HG03469 (cell line): ENCODE measurements at regions not wholly inside any gene's neighbourhood (a gene's known extent, or its start where the extent isn't known, plus 50 kb on each side); places are given as distances from the start of the nearest gene placed in this dataset.

Experiments
- ATAC-seq: cut with Tn5 transposase; IDR thresholded peaks from one replicate; pipeline ENCODE4 v1.9.1; 2021; ENCODE audit warnings: mild to moderate bottlenecking, moderate library complexity, moderate number of reproducible peaks; ENCODE audit not compliant: unreplicated experiment

GRCh38 chr3:118267588-118267987 lies 767.1 kb downstream of the IGSF11 start:
- ATAC-seq: no peak

DNA sequence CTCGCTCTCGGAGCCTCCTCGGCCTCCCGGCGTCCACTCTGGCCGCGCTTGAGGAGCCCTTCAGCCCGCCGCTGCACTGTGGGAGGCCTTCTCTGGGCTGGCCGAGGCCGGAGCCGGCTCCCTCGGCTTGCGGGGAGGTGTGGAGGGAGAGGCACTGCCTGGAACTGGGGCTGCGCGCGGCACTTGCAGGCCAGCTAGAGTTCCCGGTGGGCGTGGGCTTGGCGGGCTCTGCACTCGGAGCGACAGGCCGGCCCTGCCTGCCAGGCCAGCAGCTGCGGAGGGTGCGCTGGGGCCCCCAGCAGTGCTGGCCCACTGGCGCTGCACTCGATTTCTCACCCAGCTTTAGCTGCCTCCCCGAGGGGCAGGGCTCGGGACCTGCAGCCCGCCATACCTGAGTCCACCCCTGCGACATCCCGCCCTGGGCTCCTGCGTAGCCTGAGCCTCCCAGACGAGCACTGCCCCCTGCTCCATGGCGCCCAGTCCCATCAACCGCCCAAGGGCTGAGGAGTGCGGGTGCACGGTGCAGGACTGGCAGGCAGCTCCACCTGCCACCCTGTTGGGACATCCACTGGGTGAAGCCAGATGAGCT lies 765.0 kb downstream of the IGSF11 start:
- ATAC-seq: no peak

GRCh38 chr3:118272991-118273390 lies 761.7 kb downstream of the IGSF11 start:
- ATAC-seq: no peak

DNA sequence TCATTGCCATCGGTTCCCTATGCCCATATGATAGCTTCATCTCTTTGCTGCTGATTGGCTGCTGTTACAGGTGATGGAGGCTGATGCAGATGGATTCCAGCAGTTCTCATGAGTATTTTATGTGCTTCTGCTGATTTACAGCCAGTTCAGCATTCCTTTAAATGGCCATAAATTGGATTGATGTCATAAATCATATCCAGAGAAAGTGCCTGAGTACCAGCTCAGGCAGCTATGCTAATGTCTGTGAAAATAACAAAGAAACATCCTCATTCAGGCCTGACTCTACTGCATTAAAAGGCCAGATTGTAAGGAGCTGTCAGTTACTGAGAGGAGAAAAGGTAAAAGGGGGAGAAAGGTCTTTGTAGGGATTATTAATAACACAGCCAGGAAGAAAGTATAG lies 756.8 kb downstream of the IGSF11 start:
- no peak for ATAC-seq

- no peak for ATAC-seq
Measured at GRCh38 chr3:118292841-118293240, 741.8 kb downstream of the IGSF11 start.

DNA sequence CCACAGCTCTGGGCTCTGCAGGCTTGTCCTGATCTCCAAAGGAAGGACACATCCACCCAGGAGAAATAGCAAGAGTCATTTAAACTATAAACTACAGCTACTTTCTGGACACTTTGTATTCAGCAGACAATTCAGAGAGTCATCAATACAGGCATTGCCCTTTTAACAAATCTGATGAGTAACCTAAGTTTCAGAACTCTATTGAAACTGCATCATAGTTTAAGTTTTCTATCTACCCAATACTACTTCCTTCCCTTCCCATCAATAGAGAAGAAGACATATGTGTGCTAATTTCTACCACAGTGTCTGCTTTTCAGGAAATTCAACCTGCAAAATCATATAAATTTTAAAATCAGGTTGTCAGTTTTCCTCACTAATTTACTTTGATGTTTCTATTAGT lies 736.5 kb downstream of the IGSF11 start:
- ATAC-seq: no peak

DNA sequence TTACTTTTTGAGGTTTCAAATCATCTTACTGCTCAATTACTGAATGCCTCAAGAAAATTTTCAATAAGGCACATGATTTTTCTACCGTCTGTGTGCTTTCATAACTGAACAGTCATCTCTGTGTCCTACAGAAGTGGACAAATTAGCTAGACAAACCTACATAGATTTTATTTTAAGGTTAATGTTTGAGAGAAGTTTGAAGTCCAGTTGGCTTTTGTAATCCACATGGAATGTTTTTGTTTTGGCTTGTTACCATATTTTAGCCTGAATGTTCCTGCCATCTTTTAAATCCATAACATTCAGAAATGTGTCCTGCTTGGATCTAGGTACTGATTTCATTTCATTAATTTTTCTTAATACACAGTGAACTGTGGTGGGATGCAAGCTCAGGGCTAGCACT lies 730.1 kb downstream of the IGSF11 start:
- no peak for ATAC-seq

GRCh38 chr3:118332699-118333098 lies 701.9 kb downstream of the IGSF11 start:
- ATAC-seq: no peak

GRCh38 chr3:118337649-118338048 lies 697.0 kb downstream of the IGSF11 start:
- no peak for ATAC-seq

DNA sequence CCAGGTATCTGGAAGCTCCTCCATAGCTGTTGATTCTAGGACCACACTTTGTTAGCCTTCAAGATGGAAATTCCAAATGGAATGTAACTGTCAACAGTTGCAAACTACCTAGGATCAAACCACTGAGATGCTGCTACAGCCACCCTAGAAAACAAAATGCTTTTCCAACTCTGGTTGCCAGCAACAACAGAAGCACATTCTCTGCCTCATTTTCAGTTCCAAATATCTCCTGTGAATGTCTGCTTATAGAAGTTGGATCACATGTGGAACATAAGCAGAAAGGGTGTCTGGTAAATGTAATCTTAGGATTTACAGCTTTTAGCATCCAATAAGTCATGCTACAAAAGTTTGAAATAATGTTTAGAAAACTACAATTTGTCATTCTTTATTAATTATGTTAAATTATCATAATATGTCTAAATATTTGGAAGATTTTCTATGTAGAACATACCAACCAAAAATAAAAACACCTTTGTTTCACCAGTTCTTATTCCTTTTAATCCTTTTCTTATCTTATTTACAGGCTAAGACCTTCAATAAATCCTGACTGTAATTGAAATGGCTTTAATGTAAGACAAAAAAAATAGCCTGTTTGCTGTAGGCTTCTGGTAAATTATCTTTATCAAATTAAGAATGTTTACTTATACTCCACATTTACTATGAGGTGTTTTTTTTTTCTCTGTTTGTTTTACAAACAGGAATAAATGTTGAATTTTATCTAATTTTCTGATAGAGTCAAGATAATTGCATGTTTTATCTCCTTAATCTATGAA lies 687.1 kb downstream of the IGSF11 start:
- no peak for ATAC-seq

DNA sequence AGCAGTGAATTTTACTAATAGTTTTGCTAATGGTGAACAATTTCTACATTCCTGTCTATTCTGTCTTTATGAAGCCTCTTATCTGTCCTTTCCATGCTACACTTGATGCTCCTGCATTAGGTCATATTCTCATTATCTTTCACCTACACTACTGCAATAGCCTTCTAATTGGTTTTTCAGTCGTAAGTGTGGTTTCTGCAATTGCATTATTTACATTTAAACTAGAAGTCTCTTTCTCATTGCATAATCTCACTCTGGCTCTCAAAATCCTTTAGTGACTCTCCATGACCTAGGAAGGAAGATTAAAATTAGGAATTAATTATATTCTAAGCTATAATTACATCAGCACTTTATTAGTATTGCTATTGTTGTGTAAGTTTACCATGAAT lies 686.5 kb downstream of the IGSF11 start:
- no peak for ATAC-seq

DNA sequence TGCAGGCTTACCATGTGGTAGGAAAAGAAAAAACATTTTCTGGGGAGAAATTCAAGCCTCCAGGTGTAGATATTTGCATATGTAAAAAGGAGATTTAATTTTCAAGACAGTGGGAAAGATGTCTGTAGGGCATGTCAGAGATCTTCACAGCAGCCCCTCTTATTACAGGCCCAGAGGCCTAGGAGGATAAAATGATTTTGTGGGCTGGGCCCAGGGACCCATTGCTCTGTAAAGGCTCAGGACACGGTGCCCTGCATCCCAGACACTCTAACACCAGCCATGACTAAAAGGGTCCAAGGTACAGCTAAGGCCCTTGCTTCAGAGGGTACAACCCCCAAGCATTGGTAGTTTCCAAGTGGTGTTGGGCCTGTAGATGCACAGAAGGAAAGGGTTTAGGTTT lies 680.1 kb downstream of the IGSF11 start:
- no peak for ATAC-seq

DNA sequence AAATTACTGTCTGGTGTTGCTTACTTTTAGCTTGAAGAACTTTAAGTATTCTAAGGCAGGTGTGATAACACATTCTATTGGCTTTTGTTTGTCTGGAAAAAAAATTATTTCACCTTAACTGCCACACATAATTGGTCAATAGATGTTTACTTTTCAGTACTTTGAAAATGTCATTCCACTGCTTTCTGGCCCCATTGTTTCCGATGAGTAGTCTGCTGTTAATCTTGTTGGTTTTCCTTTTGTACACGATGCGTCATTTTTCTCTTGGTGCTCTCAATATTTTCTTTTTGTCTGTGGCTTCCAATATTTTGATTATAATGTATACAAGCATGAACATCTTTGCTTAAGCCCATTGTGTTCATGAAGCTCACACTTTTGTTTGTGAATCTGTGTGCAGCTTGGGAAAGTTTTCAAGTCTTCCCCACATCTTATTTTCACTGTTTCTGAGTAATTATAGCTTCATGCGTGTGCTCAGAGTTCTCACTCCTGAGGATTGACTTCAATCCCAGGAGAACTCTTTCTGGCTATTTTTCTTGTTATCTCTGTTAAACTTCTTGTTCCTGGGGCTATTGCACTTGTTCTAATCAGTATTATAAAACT lies 664.7 kb downstream of the IGSF11 start:
- ATAC-seq: no peak

GRCh38 chr3:118380576-118380975 lies 654.1 kb downstream of the IGSF11 start:
- ATAC-seq: no peak

DNA sequence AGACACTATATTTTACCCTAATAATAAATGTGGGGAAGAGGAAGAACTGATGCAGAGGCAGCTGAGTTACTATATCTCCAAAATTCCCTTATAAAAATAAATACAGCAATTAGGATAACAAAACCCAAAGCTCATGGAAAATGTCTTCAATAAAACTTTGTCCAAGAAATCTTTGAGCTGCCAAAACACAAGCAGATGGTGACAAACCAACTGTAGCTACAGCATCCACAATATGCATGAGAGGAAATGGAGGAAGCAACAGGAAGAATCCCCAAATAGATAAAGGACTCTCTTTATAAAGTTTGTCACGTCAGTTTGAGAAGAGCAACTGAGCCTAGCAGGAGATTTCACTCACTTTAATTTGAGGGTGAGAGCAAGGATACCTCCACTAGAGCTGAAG lies 638.2 kb downstream of the IGSF11 start:
- no peak for ATAC-seq

GRCh38 chr3:118400086-118400485 lies 634.6 kb downstream of the IGSF11 start:
- ATAC-seq: no peak

GRCh38 chr3:118400886-118401285 lies 633.8 kb downstream of the IGSF11 start:
- ATAC-seq: no peak

DNA sequence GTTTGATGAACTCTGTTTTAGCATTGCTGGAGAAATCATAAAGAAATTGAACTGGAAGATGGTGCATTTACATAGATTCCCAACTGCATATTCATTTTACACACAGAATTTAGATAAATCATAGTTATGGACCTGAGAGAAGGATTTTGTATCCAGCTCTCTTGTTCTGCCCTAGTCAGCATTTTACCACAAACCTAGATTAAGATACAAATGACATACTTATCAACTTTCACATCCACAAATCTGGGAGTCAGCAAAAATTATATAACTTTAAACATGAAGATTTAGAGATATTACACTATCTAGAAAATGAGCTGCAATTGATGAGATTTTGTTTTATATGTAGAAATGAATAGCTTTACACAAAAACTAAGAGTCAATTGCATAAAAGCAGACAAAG lies 632.8 kb downstream of the IGSF11 start:
- ATAC-seq: no peak

DNA sequence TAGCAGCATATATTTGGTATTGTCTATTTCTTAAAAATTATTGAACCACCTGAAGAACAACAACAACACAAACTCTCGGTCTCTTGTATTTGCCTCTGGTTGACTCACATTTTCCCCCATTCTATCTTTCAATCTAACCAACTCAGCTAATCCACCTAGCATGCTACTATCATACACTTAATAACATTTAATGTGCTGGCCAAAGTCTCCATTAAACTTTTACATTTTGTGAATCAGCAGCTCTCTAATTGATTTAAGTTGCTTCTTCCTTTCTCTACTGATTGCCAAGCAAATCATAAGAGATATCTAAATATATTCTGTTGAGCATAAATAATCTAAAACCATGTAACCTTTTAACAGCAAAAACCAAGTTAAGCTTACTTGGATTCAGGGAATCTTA lies 631.7 kb downstream of the IGSF11 start:
- ATAC-seq: no peak

GRCh38 chr3:118406562-118406961 lies 628.1 kb downstream of the IGSF11 start:
- no peak for ATAC-seq

DNA sequence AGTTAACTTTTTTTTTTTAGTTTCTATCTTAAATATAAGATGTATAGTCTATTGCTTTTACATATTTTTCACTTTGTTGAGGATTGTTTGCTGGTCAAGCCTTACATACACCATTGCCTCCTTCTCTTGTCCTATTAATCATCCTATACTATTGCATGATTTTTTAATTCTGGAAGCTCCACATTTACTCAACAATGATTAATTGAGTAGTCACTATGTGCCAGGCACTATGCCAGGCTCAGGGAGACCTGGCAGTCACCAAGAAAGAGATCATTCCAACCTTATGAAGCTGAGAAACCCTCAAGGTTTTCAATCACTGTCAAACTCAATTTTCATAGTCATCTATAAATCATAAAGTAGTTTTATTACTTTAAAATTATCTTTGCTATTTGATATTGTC lies 626.2 kb downstream of the IGSF11 start:
- ATAC-seq: no peak

GRCh38 chr3:118412503-118412902 lies 622.1 kb downstream of the IGSF11 start:
- ATAC-seq: peak; percentile 83
